ENCODE measurements at regions not wholly inside any gene's neighbourhood (a gene's known extent, or its start where the extent isn't known, plus 50 kb on each side); places are given as distances from the start of the nearest gene placed in this dataset.

- peak in 1 of 4 donors; percentile 17 for ATAC-seq
- no peak for TF ChIP-seq CTCF (IDR thresholded peaks at IDR 0.05)
- H3K27ac ChIP-seq: no peak overlapping the region
- H3K27me3 ChIP-seq (ENCODE audit: insufficient read depth in 3 of 3, low read length in 2 of 3): no peaks in the 10 kb centered on the region
- H3K36me3 ChIP-seq (ENCODE audit: insufficient read depth in 1 of 2, low read depth in 1 of 2): no peaks in the 10 kb centered on the region
- H3K4me1 ChIP-seq: peaks cover 14% of the 10 kb centered on the region
- intact Hi-C loops (cut with DNase I): no loop called here
- H3K9me3 ChIP-seq: peaks cover 4% of the 10 kb centered on the region
- no peak overlapping the region for H3K4me3 ChIP-seq
- no peak for DNase-seq
- 63 to 88% (median 68%) methylated on average over 8 of the region's 8 CpGs for WGBS, 3 donors
Observed at GRCh38 chr2:41913311-41913710, 134.5 kb upstream of the PKDCC start.

DNA sequence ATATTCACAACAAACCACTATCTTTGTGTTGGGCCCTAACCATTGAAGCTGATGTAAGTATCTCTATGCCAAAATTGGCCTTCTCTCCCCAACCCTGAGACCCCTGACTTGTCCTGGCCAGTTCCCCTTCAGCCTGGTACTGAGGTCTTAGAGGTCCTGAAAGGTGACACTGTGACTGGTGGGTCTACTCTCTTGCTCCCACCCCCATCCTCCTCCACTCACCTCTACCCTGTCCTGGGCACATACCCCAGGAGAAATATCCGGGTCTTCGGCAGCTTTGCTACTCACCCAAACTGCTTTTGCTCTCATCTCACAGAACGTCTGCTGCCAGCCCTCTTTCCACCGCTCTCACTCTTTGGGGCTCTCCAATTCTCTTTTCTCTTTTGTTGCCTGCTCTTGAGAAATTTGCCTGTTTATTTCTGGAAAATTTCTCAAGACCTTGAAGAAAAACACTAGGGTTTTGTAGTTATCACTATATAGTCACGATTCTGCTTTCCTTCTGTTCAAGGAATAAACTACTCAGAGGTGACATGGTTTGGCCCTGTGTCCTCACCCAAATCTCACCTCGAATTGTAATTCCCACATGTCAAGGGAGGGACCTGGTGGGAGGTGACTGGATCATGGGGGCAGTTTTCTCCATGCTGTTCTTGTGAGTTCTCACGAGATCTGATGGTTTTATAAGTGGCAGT, 133.8 kb upstream of the PKDCC start:
- H3K36me3 ChIP-seq (ENCODE audit: insufficient read depth in 1 of 2, low read depth in 1 of 2): no peaks in the 10 kb centered on the region

GRCh38 chr2:41914936-41915335, 132.9 kb upstream of the PKDCC start:
- no peak overlapping the region for H3K4me3 ChIP-seq
- no peak overlapping the region for H3K27ac ChIP-seq
- H3K27me3 ChIP-seq (ENCODE audit: insufficient read depth in 3 of 3, low read length in 2 of 3): no peaks in the 10 kb centered on the region
- ATAC-seq: no peak
- no peak for DNase-seq
- peaks cover 14% of the 10 kb centered on the region for H3K4me1 ChIP-seq
- no peaks in the 10 kb centered on the region for H3K36me3 ChIP-seq (ENCODE audit: insufficient read depth in 1 of 2, low read depth in 1 of 2)
- intact Hi-C loops (cut with DNase I): no loop called here
- no peak for TF ChIP-seq CTCF (IDR thresholded peaks at IDR 0.05)
- H3K9me3 ChIP-seq: peaks cover 4% of the 10 kb centered on the region

More for the DNA sequence above, 133.8 kb upstream of the PKDCC start:
- DNase-seq: no peak
- TF ChIP-seq CTCF (IDR thresholded peaks at IDR 0.05): no peak
- intact Hi-C loops (cut with DNase I): no loop called here
- Histone ChIP-seq H3K4me3 (no peak overlapping the region), H3K9me3 (peaks cover 4% of the 10 kb centered on the region), H3K4me1 (peaks cover 14% of the 10 kb centered on the region), H3K27ac (no peak overlapping the region), H3K27me3 (ENCODE audit: insufficient read depth in 3 of 3, low read length in 2 of 3) (no peaks in the 10 kb centered on the region)
- no peak for ATAC-seq
- 83 to 95% (median 92%) methylated on average over 7 of the region's 7 CpGs for WGBS, 3 donors

DNA sequence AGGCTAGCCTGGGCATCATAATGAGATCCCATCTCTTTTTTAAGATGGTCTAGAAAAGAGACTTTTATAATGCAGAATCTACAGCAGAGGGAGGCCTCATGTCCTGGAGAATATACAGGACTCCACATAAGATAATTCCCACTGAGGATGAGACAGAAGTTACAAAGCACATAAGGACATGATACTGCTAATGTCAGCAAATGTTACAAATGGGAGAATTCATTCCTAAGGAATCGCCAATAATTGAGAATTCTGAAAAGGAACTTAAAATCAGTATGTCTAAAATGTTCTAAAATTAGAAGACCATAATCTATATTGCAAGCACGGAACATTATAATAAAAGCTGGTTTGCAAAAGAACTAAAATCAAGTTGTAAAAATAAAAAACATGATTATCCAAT, 131.6 kb upstream of the PKDCC start:
- ATAC-seq (no peak), DNase-seq (no peak)
- Histone ChIP-seq H3K36me3 (ENCODE audit: insufficient read depth in 1 of 2, low read depth in 1 of 2) (no peaks in the 10 kb centered on the region), H3K4me3 (no peak overlapping the region), H3K4me1 (peaks cover 14% of the 10 kb centered on the region), H3K27me3 (ENCODE audit: insufficient read depth in 3 of 3, low read length in 2 of 3) (no peaks in the 10 kb centered on the region), H3K9me3 (peaks cover 4% of the 10 kb centered on the region), H3K27ac (no peak overlapping the region)
- WGBS, 3 donors: 97 to 99% (median 99%) methylated on average over 2 of the region's 2 CpGs
- no peak for TF ChIP-seq CTCF (IDR thresholded peaks at IDR 0.05)
- intact Hi-C loops (cut with DNase I): no loop called here

- intact Hi-C loops (cut with DNase I): no loop called here
- Histone ChIP-seq H3K4me3 (no peak overlapping the region), H3K27ac (no peak overlapping the region), H3K27me3 (ENCODE audit: insufficient read depth in 3 of 3, low read length in 2 of 3) (no peaks in the 10 kb centered on the region), H3K4me1 (peaks cover 9% of the 10 kb centered on the region), H3K36me3 (ENCODE audit: insufficient read depth in 1 of 2, low read depth in 1 of 2) (no peaks in the 10 kb centered on the region), H3K9me3 (peaks cover 4% of the 10 kb centered on the region)
- TF ChIP-seq CTCF (IDR thresholded peaks at IDR 0.05): no peak
- ATAC-seq: no peak
- 81 to 86% (median 85%) methylated on average over 2 of the region's 2 CpGs for WGBS, 3 donors
- DNase-seq: no peak
Observed at GRCh38 chr2:41917587-41917986, 130.2 kb upstream of the PKDCC start.
